ENCODE measurements at regions not wholly inside any gene's neighbourhood (a gene's known extent, or its start where the extent isn't known, plus 50 kb on each side); places are given as distances from the start of the nearest gene placed in this dataset.

- TF ChIP-seq CTCF (IDR thresholded peaks at IDR 0.05; ENCODE audit: insufficient read depth, low read depth, low read length), result no peak
- no peak for TF ChIP-seq EZH2 (IDR thresholded peaks at IDR 0.05; ENCODE audit: insufficient read depth, low read length)
Measured at GRCh38 chr12:93047118-93047517, 118.0 kb upstream of the EEA1 start.

All from astrocyte (in vitro differentiated cells and primary cell).